Left ventricle myocardium inferior (tissue), 1 donor: ENCODE measurements at regions not wholly inside any gene's neighbourhood (a gene's known extent, or its start where the extent isn't known, plus 50 kb on each side); places are given as distances from the start of the nearest gene placed in this dataset.

Experiments used
- DNase-seq: peaks from one replicate; pipeline ENCODE4 v3.0.0-alpha.2; 2020
- H3K27ac ChIP-seq: fragments of 200-600 bp; replicated peaks from 2 replicates; pipeline ENCODE4 v1.8.0; 2021
- H3K27me3 ChIP-seq: fragments of 200-600 bp; 2 replicates; pipeline ENCODE4 v1.8.0; 2021; ENCODE audit warnings: low read depth
- H3K36me3 ChIP-seq: fragments of 200-600 bp; 2 replicates; pipeline ENCODE4 v1.8.0; 2021
- H3K4me1 ChIP-seq: fragments of 200-600 bp; 2 replicates; pipeline ENCODE4 v1.8.0; 2021
- H3K4me3 ChIP-seq: fragments of 200-600 bp; 2 replicates; pipeline ENCODE4 v1.8.0; 2021; ENCODE audit warnings: mild to moderate bottlenecking, moderate library complexity
- H3K9me3 ChIP-seq: fragments of 200-600 bp; replicated peaks from 2 replicates; pipeline ENCODE4 v1.8.0; 2021
- intact Hi-C: fragments of 100-400 bp; cut with micrococcal nuclease; formaldehyde crosslinking; loops from one replicate; pipeline ENCODE4 v1.11.0; 2022
- TF ChIP-seq, protein P1 (sequence below): fragments of 200-600 bp; IDR thresholded peaks from 2 replicates; pipeline ENCODE4 v1.8.0; 2021; ENCODE audit warnings: antibody characterized with exemption, mild to moderate bottlenecking, borderline replicate concordance
- donor health status: DM: no; HTN: yes; CAD: no; lungs with severe emphysema.

DNA sequence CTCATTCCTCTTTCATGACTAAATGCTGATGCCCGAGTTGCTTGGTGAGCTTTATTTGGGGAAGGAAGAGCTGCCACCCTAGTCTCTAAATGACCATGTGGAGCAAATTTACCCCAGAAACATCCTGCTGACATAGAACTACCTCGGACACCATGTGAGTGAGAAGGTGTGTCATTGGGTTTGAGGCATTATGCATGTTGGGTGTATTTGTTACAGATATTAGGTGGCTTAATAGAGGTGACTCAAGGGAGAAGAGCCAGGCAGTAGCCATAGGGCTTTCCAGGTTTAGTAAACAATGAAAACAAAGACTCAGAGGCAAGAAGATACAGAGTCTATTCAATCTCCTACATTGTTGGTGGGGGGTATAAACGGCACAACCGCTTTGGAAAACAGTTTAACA, 581.5 kb downstream of the CCDC171 start:
- no peak for DNase-seq
- peaks cover 8% of the 10 kb centered on the region for H3K4me1 ChIP-seq
- intact Hi-C loops, result loop anchor here (10.0 kb wide), 1 partner anchor 260 kb away; no protein-coding TSS in a partner anchor
- TF ChIP-seq, protein P1, sequence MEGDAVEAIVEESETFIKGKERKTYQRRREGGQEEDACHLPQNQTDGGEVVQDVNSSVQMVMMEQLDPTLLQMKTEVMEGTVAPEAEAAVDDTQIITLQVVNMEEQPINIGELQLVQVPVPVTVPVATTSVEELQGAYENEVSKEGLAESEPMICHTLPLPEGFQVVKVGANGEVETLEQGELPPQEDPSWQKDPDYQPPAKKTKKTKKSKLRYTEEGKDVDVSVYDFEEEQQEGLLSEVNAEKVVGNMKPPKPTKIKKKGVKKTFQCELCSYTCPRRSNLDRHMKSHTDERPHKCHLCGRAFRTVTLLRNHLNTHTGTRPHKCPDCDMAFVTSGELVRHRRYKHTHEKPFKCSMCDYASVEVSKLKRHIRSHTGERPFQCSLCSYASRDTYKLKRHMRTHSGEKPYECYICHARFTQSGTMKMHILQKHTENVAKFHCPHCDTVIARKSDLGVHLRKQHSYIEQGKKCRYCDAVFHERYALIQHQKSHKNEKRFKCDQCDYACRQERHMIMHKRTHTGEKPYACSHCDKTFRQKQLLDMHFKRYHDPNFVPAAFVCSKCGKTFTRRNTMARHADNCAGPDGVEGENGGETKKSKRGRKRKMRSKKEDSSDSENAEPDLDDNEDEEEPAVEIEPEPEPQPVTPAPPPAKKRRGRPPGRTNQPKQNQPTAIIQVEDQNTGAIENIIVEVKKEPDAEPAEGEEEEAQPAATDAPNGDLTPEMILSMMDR, result no peak
- no peaks in the 10 kb centered on the region for H3K9me3 ChIP-seq
- no peak overlapping the region for H3K4me3 ChIP-seq
- H3K27me3 ChIP-seq, result peaks cover 17% of the 10 kb centered on the region
- H3K36me3 ChIP-seq, result no peaks in the 10 kb centered on the region
- no peak overlapping the region for H3K27ac ChIP-seq

DNA sequence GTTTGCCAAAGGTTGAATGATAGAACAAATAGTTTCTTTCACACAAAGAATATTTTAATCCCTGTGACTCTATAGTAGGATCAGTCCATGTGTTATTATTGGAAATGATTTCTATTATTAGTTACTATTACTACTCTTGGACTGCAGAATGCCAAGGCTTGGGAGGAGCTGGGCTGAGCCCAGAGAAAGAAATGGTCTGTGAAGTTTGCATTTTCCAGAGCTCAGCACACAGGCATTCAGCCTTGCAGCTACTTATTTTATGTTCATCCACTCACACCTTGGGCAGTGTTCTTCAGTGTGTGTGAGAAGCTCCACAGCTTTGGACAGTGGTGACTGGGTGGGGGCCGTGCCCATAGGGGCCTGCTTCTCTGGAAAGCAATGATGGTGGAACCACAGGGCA, 583.1 kb downstream of the CCDC171 start:
- intact Hi-C loops, result loop anchor here (10.0 kb wide), 1 partner anchor 261 kb away; no protein-coding TSS in a partner anchor
- H3K27me3 ChIP-seq, result peaks cover 17% of the 10 kb centered on the region
- TF ChIP-seq, protein P1, result no peak
- H3K4me3 ChIP-seq, result no peak overlapping the region
- H3K36me3 ChIP-seq, result no peaks in the 10 kb centered on the region
- peaks cover 8% of the 10 kb centered on the region for H3K4me1 ChIP-seq
- no peak for DNase-seq
- peak overlapping the region; percentile 42 for H3K27ac ChIP-seq
- H3K9me3 ChIP-seq, result no peaks in the 10 kb centered on the region

GRCh38 chr9:16136451-16136850, 583.6 kb downstream of the CCDC171 start:
- no peaks in the 10 kb centered on the region for H3K36me3 ChIP-seq
- H3K27ac ChIP-seq, result peak overlapping the region; percentile 42
- no peak for DNase-seq
- intact Hi-C loops, result loop anchor here (10.0 kb wide), 1 partner anchor 262 kb away; no protein-coding TSS in a partner anchor
- TF ChIP-seq, protein P1, result no peak
- H3K4me1 ChIP-seq, result peaks cover 8% of the 10 kb centered on the region
- peaks cover 17% of the 10 kb centered on the region for H3K27me3 ChIP-seq
- no peak overlapping the region for H3K4me3 ChIP-seq
- H3K9me3 ChIP-seq, result no peaks in the 10 kb centered on the region

DNA sequence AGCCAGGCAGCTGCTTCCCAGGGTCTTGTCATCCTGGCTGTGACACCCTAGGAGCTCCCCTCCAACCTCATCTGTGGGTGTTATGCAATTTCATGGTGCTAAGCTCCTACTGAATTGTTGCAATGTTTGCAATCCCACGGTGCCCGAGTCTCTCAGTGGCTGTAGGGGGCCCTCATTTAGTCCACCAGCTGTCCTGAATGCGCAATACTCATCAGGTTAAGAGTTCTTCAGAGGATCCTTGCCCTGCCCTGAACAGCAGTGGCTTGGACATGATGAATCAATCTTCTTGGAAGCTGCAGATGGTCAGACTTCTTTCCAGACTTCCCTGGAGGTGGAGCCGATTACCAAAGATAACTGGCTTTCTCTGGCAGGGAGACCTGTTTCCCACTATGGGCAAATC, 584.1 kb downstream of the CCDC171 start:
- no peaks in the 10 kb centered on the region for H3K36me3 ChIP-seq
- no peaks in the 10 kb centered on the region for H3K9me3 ChIP-seq
- H3K27me3 ChIP-seq, result peaks cover 17% of the 10 kb centered on the region
- no peak overlapping the region for H3K4me3 ChIP-seq
- H3K27ac ChIP-seq, result peak overlapping the region; percentile 42
- TF ChIP-seq, protein P1, result no peak
- H3K4me1 ChIP-seq, result peaks cover 8% of the 10 kb centered on the region
- intact Hi-C loops, result loop anchor here (10.0 kb wide), 1 partner anchor 262 kb away; no protein-coding TSS in a partner anchor
- peak; percentile 46 for DNase-seq

GRCh38 chr9:16138561-16139491, 586.0 kb downstream of the CCDC171 start:
- H3K27me3 ChIP-seq, result peaks cover 17% of the 10 kb centered on the region
- DNase-seq, result peak; percentile 72
- no peaks in the 10 kb centered on the region for H3K36me3 ChIP-seq
- peak overlapping the region; percentile 68 for H3K27ac ChIP-seq
- TF ChIP-seq, protein P1, result no peak
- peaks cover 8% of the 10 kb centered on the region for H3K4me1 ChIP-seq
- intact Hi-C loops, result loop anchor here (10.0 kb wide), 1 partner anchor 264 kb away; no protein-coding TSS in a partner anchor
- no peaks in the 10 kb centered on the region for H3K9me3 ChIP-seq
- H3K4me3 ChIP-seq, result no peak overlapping the region
